GM10248 (cell line): ENCODE measurements at regions not wholly inside any gene's neighbourhood (a gene's known extent, or its start where the extent isn't known, plus 50 kb on each side); places are given as distances from the start of the nearest gene placed in this dataset.

Experiments used
- CTCF ChIA-PET: fragments of 300-600 bp; sonication (Branson Sonifier 250); formaldehyde crosslinking; extraction: SDS; loops from one replicate; lab custom pipeline; 2021; ENCODE audit warnings: antibody characterized with exemption; lab: Yijun Ruan, JAX
- POLR2A ChIA-PET: fragments of 350-650 bp; sonication (Branson Sonifier 250); formaldehyde crosslinking; extraction: SDS; loops from one replicate; lab custom pipeline; 2020; ENCODE audit warnings: antibody characterized with exemption; lab: Yijun Ruan, JAX
- DNase-seq: peaks from one replicate; pipeline ENCODE4 v3.0.0; 2012; ENCODE audit errors: extremely low spot score
- TF ChIP-seq, protein P1 (sequence below): IDR thresholded peaks from 2 replicates; pipeline ENCODE4 v1.5.1; 2012; ENCODE audit warnings: mild to moderate bottlenecking, low read depth; ENCODE audit errors: extremely low read depth, missing control alignments, control extremely low read depth

DNA sequence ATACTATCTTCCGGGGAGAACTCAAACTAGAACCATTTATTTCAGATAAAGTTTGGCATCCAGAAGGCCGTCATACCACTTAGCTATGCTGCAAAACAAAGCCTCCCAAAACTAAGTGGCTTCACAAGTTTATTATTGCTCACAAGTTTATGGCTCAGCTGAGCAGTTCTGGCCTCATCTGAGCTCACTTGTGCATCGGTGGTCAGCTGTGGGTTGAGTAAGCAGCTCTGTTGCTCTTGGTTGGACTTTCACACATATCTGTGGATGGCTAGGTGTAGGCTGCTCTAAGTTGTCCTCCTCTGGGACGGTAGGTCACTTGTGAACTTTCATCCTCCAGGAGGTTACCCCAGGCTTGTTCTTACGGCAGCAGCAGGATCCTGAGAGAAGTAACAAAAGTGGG lies 162.7 kb downstream of the BTG1 start:
- CTCF ChIA-PET: interaction anchor here (1.1 to 1.7 kb wide), 4 partner anchors 8 to 20 kb away, joined by 3 to 4 read pairs (median 4); no protein-coding TSS in a partner anchor

GRCh38 chr12:91980389-91980821 lies 165.2 kb downstream of the BTG1 start:
- ChIA-PET POLR2A (no interaction called here), CTCF (interaction anchor here (1.0 to 1.8 kb wide), 2 partner anchors 10 to 13 kb away, joined by 3 to 6 read pairs; no protein-coding TSS in a partner anchor)
- no peak for DNase-seq
- TF ChIP-seq, protein P1, sequence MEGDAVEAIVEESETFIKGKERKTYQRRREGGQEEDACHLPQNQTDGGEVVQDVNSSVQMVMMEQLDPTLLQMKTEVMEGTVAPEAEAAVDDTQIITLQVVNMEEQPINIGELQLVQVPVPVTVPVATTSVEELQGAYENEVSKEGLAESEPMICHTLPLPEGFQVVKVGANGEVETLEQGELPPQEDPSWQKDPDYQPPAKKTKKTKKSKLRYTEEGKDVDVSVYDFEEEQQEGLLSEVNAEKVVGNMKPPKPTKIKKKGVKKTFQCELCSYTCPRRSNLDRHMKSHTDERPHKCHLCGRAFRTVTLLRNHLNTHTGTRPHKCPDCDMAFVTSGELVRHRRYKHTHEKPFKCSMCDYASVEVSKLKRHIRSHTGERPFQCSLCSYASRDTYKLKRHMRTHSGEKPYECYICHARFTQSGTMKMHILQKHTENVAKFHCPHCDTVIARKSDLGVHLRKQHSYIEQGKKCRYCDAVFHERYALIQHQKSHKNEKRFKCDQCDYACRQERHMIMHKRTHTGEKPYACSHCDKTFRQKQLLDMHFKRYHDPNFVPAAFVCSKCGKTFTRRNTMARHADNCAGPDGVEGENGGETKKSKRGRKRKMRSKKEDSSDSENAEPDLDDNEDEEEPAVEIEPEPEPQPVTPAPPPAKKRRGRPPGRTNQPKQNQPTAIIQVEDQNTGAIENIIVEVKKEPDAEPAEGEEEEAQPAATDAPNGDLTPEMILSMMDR: no peak

More for the DNA sequence above, 162.7 kb downstream of the BTG1 start:
- no peak for DNase-seq
- TF ChIP-seq, protein P1: no peak
- POLR2A ChIA-PET: no interaction called here

GRCh38 chr12:91978143-91978542 lies 167.5 kb downstream of the BTG1 start:
- no peak for DNase-seq
- TF ChIP-seq, protein P1: no peak
- POLR2A ChIA-PET: no interaction called here
- CTCF ChIA-PET: no interaction called here

DNA sequence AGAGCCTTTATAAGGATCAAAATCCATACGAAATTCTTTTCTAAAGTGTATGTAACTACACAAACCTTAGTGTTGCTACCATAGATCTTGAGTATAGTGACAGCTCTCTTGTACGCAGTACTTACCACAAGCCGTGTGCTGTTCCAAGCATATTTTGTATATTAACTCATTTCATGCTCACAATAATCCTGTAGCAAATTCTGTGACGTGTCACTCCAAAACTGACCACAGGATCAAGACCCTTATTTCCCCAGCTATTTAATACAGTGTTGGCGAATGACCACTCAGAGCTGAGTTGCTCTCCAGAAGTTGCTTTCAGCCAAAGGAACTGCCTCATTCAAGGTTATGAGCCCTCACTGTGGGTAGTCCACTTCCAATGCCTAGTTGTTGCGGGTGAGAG lies 169.8 kb downstream of the BTG1 start:
- CTCF ChIA-PET: interaction anchor here (2.8 kb wide), 1 partner anchor 11 kb away, joined by 11 read pairs; no protein-coding TSS in a partner anchor
- POLR2A ChIA-PET: interaction anchor here (0.6 kb wide), 1 partner anchor 30 kb away, joined by 3 read pairs; no protein-coding TSS in a partner anchor
- TF ChIP-seq, protein P1: no peak
- no peak for DNase-seq

DNA sequence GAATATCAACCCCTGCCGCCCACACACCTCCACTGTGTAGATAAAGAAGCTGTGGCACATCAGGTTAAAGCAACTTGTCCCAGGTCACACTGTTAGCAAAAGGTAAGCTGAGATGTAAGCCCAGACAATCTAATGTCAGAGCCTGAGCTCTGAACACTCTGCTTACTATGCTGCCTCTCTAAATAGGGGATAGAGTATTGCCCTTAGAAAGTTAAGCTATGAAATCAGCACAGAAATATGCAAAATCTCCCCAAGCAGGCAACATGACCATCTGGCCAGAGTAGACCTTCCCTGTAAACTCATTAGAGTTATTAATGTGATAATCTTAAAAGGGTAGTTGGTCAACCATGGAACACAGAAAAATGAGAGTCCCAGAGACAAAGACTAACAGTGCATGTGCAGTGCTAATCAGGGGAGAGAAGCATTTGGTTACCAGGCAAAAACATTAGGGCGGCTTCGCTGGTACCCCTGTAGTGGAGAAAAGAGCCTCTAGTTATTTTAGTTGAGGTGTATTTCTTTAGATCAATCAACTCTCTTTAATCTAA lies 171.0 kb downstream of the BTG1 start:
- DNase-seq: no peak
- POLR2A ChIA-PET: interaction anchor here (0.6 kb wide), 1 partner anchor 171 kb away, joined by 3 read pairs; the partner anchor contains the start of gene BTG1
- TF ChIP-seq, protein P1: no peak
- CTCF ChIA-PET: interaction anchor here (0.8 to 2.8 kb wide), 2 partner anchors 10 to 20 kb away, joined by 4 to 11 read pairs; no protein-coding TSS in a partner anchor

DNA sequence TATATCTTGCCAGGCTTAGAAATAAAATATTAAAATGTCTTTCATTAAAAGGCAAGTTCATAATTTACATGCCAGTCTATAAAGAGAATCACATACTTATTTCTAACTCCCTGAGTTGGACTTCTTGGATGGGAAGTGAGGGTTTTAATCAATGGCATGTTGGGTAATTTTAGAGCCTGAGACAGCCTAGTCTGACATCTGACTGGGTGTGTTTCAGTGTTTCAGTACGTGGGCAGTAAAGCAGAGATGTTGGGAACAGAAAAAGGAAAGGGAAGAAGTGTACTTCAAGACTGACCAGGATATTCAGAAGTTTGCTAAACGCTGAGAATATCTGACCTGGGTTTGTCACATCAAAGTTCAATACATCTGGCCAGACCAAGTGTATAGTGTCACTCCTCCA lies 171.8 kb downstream of the BTG1 start:
- POLR2A ChIA-PET: interaction anchor here (0.6 kb wide), 1 partner anchor 172 kb away, joined by 3 read pairs; the partner anchor contains the start of gene BTG1

More for the DNA sequence above, 171.8 kb downstream of the BTG1 start:
- CTCF ChIA-PET: interaction anchor here (2.8 kb wide), 1 partner anchor 9 kb away, joined by 11 read pairs; no protein-coding TSS in a partner anchor
- no peak for DNase-seq
- TF ChIP-seq, protein P1: no peak
